ENCODE measurements at regions not wholly inside any gene's neighbourhood (a gene's known extent, or its start where the extent isn't known, plus 50 kb on each side); places are given as distances from the start of the nearest gene placed in this dataset.
A peak's percentile ranks its signal among the peaks of the same experiment; 100 is the strongest.

DNA sequence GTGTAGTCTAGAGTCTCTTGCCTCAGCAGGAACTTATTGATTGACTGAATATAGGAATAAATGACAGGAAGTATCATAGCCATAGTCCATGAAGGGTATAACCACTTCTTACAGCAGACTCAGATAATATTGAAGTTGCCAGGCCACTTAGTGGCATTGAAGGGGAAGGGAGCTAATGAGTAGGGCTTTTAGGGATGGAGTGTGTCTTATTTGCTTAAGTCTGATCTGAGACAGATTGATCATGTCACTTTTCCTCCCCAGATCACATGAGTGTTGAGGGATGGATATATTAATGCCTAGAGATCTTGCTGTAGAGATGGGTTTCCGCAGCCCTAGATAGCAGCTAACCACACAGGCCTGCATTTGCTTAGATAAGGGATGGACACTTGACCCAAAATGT, 62.2 kb upstream of the NBEA start:
- no peaks in the 10 kb centered on the region for H3K27me3 ChIP-seq
- no peaks in the 10 kb centered on the region for H3K9me3 ChIP-seq
- no peak overlapping the region for H3K4me3 ChIP-seq
- WGBS, 2 donors (ENCODE audit: low coverage in 1 of 2) = 83 to 86% methylated on average over 1 of the region's 1 CpG
- peaks cover 0 to 9% (median 0%) of the 10 kb centered on the region in 3 donors for H3K4me1 ChIP-seq
- H3K27ac ChIP-seq = no peak overlapping the region
- TF ChIP-seq CTCF (IDR thresholded peaks at IDR 0.05) = no peak
- no peak for TF ChIP-seq EP300 (IDR thresholded peaks at IDR 0.05)
- no peak for TF ChIP-seq POLR2AphosphoS5 (IDR thresholded peaks at IDR 0.05)
- TF ChIP-seq POLR2A (IDR thresholded peaks at IDR 0.05) = no peak
- no peaks in the 10 kb centered on the region for H3K36me3 ChIP-seq
- ATAC-seq = no peak

- no peak overlapping the region for H3K4me3 ChIP-seq
- H3K36me3 ChIP-seq = no peaks in the 10 kb centered on the region
- no peaks in the 10 kb centered on the region for H3K9me3 ChIP-seq
- WGBS, 2 donors (ENCODE audit: low coverage in 1 of 2) = 80 to 85% methylated on average over 2 of the region's 2 CpGs
- ATAC-seq = no peak
- H3K27me3 ChIP-seq = no peaks in the 10 kb centered on the region
- no peak for TF ChIP-seq CTCF (IDR thresholded peaks at IDR 0.05)
- TF ChIP-seq EP300 (IDR thresholded peaks at IDR 0.05) = no peak
- TF ChIP-seq POLR2AphosphoS5 (IDR thresholded peaks at IDR 0.05) = no peak
- TF ChIP-seq POLR2A (IDR thresholded peaks at IDR 0.05) = no peak
- H3K27ac ChIP-seq = no peak overlapping the region
- H3K4me1 ChIP-seq = peaks cover 0 to 14% (median 0%) of the 10 kb centered on the region in 3 donors
Measured at GRCh38 chr13:34881494-34881893, 60.6 kb upstream of the NBEA start.

DNA sequence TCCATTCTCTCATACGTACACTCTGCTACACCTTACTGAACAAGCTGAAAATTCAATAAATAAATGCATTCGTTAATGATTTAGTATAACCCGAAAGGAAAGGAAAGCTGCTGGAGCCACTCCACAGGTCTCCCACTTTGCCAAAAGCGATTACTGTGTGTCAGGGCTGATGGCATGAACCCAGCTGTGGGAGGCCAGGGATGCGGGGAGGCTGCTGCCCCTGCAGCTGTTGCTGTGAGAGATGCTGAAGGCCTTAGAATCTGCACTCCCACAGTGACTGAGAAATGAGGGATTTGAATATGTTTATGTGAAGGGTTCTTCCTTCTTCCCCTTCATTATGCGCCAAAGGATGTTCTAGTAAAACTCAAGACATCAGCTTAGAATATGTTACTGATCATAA, 58.7 kb upstream of the NBEA start:
- H3K27ac ChIP-seq = peak overlapping the region in 1 of 4 donors; percentile 0
- peaks cover 0 to 14% (median 0%) of the 10 kb centered on the region in 3 donors for H3K4me1 ChIP-seq
- no peak for ATAC-seq
- no peaks in the 10 kb centered on the region for H3K9me3 ChIP-seq
- H3K4me3 ChIP-seq = no peak overlapping the region
- WGBS, 2 donors (ENCODE audit: low coverage in 1 of 2) = 24 to 25% methylated on average over 6 of the region's 6 CpGs
- no peaks in the 10 kb centered on the region for H3K36me3 ChIP-seq
- no peaks in the 10 kb centered on the region for H3K27me3 ChIP-seq
- TF ChIP-seq EP300 (IDR thresholded peaks at IDR 0.05) = no peak
- no peak for TF ChIP-seq POLR2AphosphoS5 (IDR thresholded peaks at IDR 0.05)
- TF ChIP-seq CTCF (IDR thresholded peaks at IDR 0.05) = no peak
- no peak for TF ChIP-seq POLR2A (IDR thresholded peaks at IDR 0.05)

GRCh38 chr13:34884366-34884765, 57.7 kb upstream of the NBEA start:
- ATAC-seq = no peak
- WGBS, 2 donors (ENCODE audit: low coverage in 1 of 2) = 71 to 100% methylated on average over 2 of the region's 2 CpGs
- Histone ChIP-seq H3K36me3 (no peaks in the 10 kb centered on the region), H3K4me1 (peaks cover 0 to 14% (median 0%) of the 10 kb centered on the region in 3 donors), H3K4me3 (no peak overlapping the region), H3K27ac (no peak overlapping the region), H3K27me3 (no peaks in the 10 kb centered on the region), H3K9me3 (no peaks in the 10 kb centered on the region)
- TF ChIP-seq POLR2AphosphoS5 (IDR thresholded peaks at IDR 0.05) = no peak

DNA sequence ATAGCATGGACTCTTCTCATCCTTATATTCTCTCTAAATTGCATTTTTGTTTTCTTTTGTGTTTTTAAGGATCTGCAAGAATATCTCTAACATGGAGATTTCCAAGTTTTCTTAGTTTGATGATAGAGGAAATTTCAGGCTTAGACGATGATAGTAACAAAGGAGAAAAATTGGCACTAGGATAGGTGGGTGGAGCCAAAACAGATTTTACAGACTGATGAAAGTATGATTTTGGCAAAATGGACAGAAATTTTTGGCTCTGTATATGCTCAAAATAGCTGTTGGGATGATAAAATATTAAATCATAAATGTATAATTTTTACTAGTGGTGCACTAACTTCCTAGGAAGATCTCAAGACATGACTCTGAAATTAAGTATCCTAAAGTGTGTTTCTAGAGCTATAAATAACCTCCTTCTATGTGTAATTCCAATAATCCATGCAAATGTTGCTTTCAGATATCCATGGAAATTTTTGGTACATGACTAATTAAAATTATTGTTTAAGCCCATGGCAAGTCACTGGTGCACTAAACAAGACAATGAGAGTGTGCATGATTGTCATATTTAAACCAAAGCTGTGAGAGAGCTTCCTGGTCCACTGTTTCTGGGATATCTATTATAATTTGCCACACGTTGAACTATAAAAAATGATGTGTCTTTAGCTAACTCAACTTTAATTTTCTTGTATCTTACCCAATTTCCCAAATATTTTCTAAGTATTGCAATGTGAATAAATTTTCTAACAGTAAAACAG, 55.8 kb upstream of the NBEA start:
- H3K36me3 ChIP-seq = no peaks in the 10 kb centered on the region
- H3K4me1 ChIP-seq = peaks cover 0 to 14% (median 0%) of the 10 kb centered on the region in 3 donors
- 18 to 33% methylated on average over 2 of the region's 2 CpGs for WGBS, 2 donors (ENCODE audit: low coverage in 1 of 2)
- TF ChIP-seq POLR2AphosphoS5 (IDR thresholded peaks at IDR 0.05) (no peak), POLR2A (IDR thresholded peaks at IDR 0.05) (no peak), CTCF (IDR thresholded peaks at IDR 0.05) (no peak), EP300 (IDR thresholded peaks at IDR 0.05) (no peak)
- H3K4me3 ChIP-seq = no peak overlapping the region
- no peaks in the 10 kb centered on the region for H3K27me3 ChIP-seq
- no peak overlapping the region for H3K27ac ChIP-seq
- no peak for ATAC-seq
- H3K9me3 ChIP-seq = no peaks in the 10 kb centered on the region

All from gastroesophageal sphincter (tissue), 4 donors.